Ascending aorta (tissue), 2 donors: ENCODE measurements at regions not wholly inside any gene's neighbourhood (a gene's known extent, or its start where the extent isn't known, plus 50 kb on each side); places are given as distances from the start of the nearest gene placed in this dataset.
A peak's percentile ranks its signal among the peaks of the same experiment; 100 is the strongest.
"Not testable (repeated sequence)": the region's sequence is repeated elsewhere in the genome, so short reads cannot be mapped to it uniquely, and the experiment has no call there.

Experiments
- DNase-seq, 2 donors: peaks; one replicate each; pipeline ENCODE4 v3.0.0-alpha.2; 2019; ENCODE audit warnings: low spot score in 2 of 2
- H3K27ac ChIP-seq, 2 donors: fragments of 200-600 bp; sonication (generic); one replicate each; pipeline ENCODE4 v1.5.1; 2016 to 2017; ENCODE audit warnings: mild to moderate bottlenecking in 1 of 2
- H3K27me3 ChIP-seq: fragments of 200-600 bp; sonication (generic); one replicate; pipeline ENCODE4 v1.5.1; 2017
- H3K36me3 ChIP-seq, 2 donors: fragments of 200-600 bp; sonication (generic); one replicate each; pipeline ENCODE4 v1.5.1; 2016
- H3K4me1 ChIP-seq, 2 donors: fragments of 200-600 bp; sonication (generic); one replicate each; pipeline ENCODE4 v1.5.1; 2016 to 2017; ENCODE audit warnings: mild to moderate bottlenecking in 1 of 2
- H3K4me3 ChIP-seq, 2 donors: fragments of 200-600 bp; sonication (generic); one replicate each; pipeline ENCODE4 v1.5.1; 2016 to 2017; ENCODE audit warnings: mild to moderate bottlenecking in 1 of 2
- H3K9me3 ChIP-seq, 2 donors: fragments of 200-600 bp; sonication (generic); one replicate each; pipeline ENCODE4 v1.5.1; 2016
- intact Hi-C: fragments of 100-400 bp; cut with DNase I; formaldehyde crosslinking; loops from one replicate; pipeline ENCODE4 v1.15.1; 2023
- TF ChIP-seq, protein P1 (sequence below), 3 experiments: fragments of 200-600 bp in 2 of 3; fragments of 450-650 bp in 1 of 3; sonication (generic) in 2 of 3; IDR thresholded peaks; one replicate each; pipeline ENCODE4 v1.5.1; 2016 to 2019; ENCODE audit warnings: antibody characterized with exemption in 3 of 3, mild to moderate bottlenecking in 1 of 3, moderate library complexity in 1 of 3

DNA sequence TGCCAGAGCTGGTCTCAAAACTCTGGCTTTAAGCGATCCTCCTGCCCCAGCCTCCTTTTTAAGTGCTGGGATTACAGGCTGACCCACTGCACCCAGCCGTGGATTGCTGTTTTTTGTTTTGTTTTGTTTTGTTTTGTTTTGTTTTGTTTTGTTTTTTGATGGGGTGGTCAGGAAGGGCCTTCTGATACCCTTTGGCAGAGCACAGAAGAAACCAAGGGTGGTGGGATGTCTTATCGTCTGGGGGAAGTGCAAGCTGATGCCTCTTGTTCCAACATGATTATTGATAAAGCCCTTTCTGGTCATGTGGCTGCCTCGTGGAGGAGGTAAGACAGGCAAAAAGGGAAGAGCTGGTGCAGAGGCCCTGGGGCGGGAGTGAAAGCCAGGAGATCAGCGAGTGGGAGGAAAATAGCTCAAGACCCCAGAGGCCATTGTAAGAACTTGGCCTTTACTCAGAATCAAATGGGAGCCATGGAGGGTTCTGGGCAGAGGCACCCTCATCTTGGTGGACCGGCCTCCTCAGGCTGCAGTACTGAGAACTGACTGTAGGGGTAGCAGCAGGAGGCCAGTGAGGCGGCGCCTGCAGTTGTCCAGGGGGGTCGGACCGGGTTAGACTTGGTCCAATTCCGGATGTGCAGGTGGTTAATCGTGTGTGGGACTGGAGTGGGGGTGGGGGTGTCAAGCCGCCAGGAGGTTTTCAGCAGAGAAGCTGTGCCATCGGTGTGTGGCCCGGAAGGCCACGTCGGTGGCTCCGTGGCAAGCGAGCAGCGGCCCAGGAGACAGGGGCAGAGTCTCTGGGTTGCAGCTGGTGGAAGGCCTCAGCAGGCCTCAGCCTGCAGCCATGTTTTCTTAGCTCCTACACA lies 84.4 kb upstream of the GSE1 start:
- no peak overlapping the region for H3K27ac ChIP-seq
- peaks cover 7 to 19% of the 10 kb centered on the region in 2 donors for H3K4me1 ChIP-seq
- H3K9me3 ChIP-seq, result no peaks in the 10 kb centered on the region
- TF ChIP-seq, protein P1, sequence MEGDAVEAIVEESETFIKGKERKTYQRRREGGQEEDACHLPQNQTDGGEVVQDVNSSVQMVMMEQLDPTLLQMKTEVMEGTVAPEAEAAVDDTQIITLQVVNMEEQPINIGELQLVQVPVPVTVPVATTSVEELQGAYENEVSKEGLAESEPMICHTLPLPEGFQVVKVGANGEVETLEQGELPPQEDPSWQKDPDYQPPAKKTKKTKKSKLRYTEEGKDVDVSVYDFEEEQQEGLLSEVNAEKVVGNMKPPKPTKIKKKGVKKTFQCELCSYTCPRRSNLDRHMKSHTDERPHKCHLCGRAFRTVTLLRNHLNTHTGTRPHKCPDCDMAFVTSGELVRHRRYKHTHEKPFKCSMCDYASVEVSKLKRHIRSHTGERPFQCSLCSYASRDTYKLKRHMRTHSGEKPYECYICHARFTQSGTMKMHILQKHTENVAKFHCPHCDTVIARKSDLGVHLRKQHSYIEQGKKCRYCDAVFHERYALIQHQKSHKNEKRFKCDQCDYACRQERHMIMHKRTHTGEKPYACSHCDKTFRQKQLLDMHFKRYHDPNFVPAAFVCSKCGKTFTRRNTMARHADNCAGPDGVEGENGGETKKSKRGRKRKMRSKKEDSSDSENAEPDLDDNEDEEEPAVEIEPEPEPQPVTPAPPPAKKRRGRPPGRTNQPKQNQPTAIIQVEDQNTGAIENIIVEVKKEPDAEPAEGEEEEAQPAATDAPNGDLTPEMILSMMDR (IDR thresholded peaks at IDR 0.05), result peak; percentile 24 to 46 (median 33)
- intact Hi-C loops, result no loop called here
- H3K4me3 ChIP-seq, result no peak overlapping the region
- no peaks in the 10 kb centered on the region for H3K27me3 ChIP-seq
- no peak for DNase-seq
- no peaks in the 10 kb centered on the region for H3K36me3 ChIP-seq

DNA sequence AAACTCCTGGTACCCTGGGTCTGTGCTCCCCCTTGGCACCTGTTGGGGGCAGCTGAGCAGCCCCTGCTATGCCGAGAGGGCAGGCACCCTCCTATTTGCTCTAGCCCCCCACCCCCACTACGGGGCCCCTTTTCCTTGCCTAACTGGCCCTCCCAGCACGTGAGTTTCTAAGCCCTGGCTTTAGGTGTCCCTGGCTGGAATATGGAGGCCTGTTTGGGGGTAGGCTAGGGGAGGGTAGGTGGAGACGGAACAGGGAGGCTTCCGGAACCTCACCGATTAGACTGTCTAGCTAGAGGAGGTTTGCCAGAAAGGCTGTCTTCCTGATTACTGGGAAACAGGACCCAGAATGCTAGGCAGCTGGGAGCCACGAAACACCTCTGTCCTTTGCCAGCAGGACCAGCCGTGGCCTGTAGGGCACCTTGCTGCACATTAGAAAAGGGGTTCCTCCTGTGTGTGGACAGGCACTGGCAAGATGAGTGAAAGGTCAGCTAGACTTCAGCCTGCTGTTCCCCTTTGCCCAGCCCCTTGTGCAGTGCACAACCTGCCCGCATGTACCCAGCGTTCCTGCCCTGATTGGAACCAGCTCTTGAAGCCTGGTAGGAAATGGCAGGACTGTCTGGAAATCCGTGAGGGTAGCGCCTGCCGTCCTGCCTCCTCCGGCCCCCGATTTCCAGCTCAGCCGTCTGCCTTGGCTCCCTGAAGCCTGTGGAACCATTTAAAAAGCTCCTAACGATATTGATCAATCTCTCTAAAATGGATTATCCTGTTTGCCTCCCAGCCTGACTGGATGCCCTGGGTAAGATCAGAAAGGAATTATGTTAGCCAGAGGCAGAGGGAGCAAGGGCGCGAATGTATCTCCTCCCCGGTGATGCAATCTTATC lies 83.4 kb upstream of the GSE1 start:
- no peak overlapping the region for H3K4me3 ChIP-seq
- no peaks in the 10 kb centered on the region for H3K27me3 ChIP-seq
- DNase-seq, result no peak
- H3K4me1 ChIP-seq, result peaks cover 0 to 9% of the 10 kb centered on the region in 2 donors
- intact Hi-C loops, result no loop called here
- TF ChIP-seq, protein P1 (IDR thresholded peaks at IDR 0.05), result no peak
- H3K36me3 ChIP-seq, result no peaks in the 10 kb centered on the region
- H3K27ac ChIP-seq, result no peak overlapping the region
- H3K9me3 ChIP-seq, result no peaks in the 10 kb centered on the region

DNA sequence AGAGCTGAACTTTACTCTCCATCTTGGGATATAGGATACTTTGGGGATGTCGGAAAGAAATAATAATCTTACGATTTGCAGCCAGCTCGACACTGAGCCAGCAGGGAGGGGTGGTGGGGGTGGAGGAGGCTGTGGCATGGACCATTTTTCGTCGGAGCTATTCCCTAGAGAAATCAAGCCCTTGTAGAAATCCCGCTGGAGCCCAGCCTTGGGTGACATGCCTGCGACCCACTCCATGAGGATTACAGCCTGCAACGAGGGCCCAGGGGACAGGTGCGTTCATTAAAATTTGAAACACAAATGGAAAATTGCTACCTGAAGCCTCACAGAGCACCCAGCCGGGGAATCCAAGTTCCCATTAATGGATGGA lies 82.8 kb upstream of the GSE1 start:
- H3K36me3 ChIP-seq, result no peaks in the 10 kb centered on the region
- TF ChIP-seq, protein P1 (IDR thresholded peaks at IDR 0.05), result no peak
- H3K4me3 ChIP-seq, result no peak overlapping the region
- no peak overlapping the region for H3K27ac ChIP-seq
- H3K9me3 ChIP-seq, result no peaks in the 10 kb centered on the region
- H3K27me3 ChIP-seq, result no peaks in the 10 kb centered on the region
- peaks cover 0 to 3% of the 10 kb centered on the region in 2 donors for H3K4me1 ChIP-seq
- no peak for DNase-seq
- intact Hi-C loops, result no loop called here

DNA sequence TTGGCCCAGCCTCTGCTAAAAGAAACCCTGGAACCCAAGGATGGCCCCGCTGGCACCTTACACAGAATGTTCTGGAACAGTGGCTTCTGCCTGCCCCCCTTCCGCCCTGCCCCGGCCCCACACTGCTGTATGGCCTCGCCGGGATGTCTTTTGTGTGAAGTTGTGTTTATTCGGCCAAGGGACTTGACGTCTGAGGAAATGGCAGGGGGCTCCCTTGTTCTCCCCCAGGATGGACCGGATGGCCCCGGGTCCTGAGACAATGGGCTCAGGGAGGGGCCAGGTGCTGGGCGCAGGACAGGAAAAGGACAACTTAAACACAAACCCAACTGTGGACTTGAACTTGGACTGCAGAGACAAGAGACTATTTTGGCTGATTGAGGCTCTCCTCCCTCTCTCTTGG lies 81.6 kb upstream of the GSE1 start:
- no peak overlapping the region for H3K27ac ChIP-seq
- H3K4me3 ChIP-seq, result no peak overlapping the region
- H3K9me3 ChIP-seq, result no peaks in the 10 kb centered on the region
- H3K4me1 ChIP-seq, result no peaks in the 10 kb centered on the region
- no peaks in the 10 kb centered on the region for H3K36me3 ChIP-seq
- intact Hi-C loops, result no loop called here
- no peak for DNase-seq
- no peaks in the 10 kb centered on the region for H3K27me3 ChIP-seq
- TF ChIP-seq, protein P1 (IDR thresholded peaks at IDR 0.05), result no peak

DNA sequence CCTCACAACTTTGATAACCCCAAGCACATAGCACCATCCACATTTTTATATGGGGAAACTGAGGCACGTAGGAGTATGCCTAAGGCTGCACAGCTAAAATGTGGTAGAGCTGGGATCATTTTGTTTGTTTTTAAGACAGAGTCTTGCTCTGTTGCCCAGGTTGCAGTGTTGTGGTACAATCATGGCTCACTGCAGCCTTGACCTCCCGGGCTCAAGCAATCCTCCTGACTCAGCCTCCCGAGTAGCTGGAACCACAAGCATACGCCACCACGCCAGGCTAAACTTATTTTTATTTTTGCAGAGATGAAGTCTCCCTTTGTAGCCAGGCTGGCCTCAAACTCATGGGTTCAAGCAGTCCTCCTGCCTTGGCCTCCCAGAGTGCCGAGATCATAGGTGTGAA lies 81.0 kb upstream of the GSE1 start:
- Histone ChIP-seq H3K27me3 (no peaks in the 10 kb centered on the region), H3K4me1 (no peaks in the 10 kb centered on the region), H3K9me3 (no peaks in the 10 kb centered on the region), H3K36me3 (no peaks in the 10 kb centered on the region), H3K27ac (no peak overlapping the region), H3K4me3 (no peak overlapping the region)
- intact Hi-C loops, result no loop called here
- TF ChIP-seq, protein P1 (IDR thresholded peaks at IDR 0.05), result no peak
- no peak for DNase-seq

DNA sequence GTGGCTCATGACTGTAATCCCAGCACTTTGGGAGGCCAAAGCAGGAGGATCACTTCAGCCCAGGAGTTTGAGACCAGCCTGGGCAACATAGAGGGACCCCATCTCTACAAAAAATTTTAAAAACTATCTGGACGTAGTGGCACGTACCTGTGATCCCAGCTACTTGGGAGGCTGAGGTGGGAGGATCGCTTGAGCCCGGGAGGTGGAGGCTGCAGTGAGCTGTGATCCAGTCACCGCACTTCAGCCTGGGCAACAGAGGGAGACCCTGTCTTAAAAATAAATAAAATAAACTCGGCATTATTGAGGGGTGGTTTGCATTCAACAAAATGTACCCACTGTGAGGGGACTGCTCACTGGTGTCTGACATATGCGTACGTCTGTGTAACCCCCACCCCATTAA lies 79.5 kb upstream of the GSE1 start:
- H3K27ac ChIP-seq, intact Hi-C loops, H3K9me3 ChIP-seq, H3K36me3 ChIP-seq, H3K4me3 ChIP-seq, DNase-seq, H3K4me1 ChIP-seq, H3K27me3 ChIP-seq: not testable (repeated sequence)
